ENCODE measurements at regions not wholly inside any gene's neighbourhood (a gene's known extent, or its start where the extent isn't known, plus 50 kb on each side); places are given as distances from the start of the nearest gene placed in this dataset.

- no peaks in the 10 kb centered on the region for H3K36me3 ChIP-seq (ENCODE audit: control insufficient read depth in 1 of 2, insufficient read depth in 2 of 2, low read length in 2 of 2)
- no peak overlapping the region for H2AK5ac ChIP-seq (ENCODE audit: low read length)
- no peak overlapping the region for H4K12ac ChIP-seq (ENCODE audit: low read depth, low read length)
- no peak overlapping the region for H2BK120ac ChIP-seq (ENCODE audit: insufficient read depth, low read length, poor library complexity)
- no peaks in the 10 kb centered on the region for H3K4me1 ChIP-seq (ENCODE audit: control insufficient read depth in 1 of 2, insufficient read depth in 2 of 2, low read length in 2 of 2)
- no peak overlapping the region for H3K27ac ChIP-seq (ENCODE audit: low read depth, low read length)
- no peak overlapping the region for H3K18ac ChIP-seq (ENCODE audit: low read length)
- H3K27me3 ChIP-seq (ENCODE audit: insufficient read depth, low read length): no peaks in the 10 kb centered on the region
- H3K9ac ChIP-seq (ENCODE audit: low read length): no peak overlapping the region
- H2AFZ ChIP-seq (ENCODE audit: insufficient read depth, low read length, poor library complexity): no peak overlapping the region
- no peak overlapping the region for H2BK12ac ChIP-seq (ENCODE audit: low read length)
- no peak overlapping the region for H3K4me3 ChIP-seq (ENCODE audit: low read depth, low read length)
- H3K4me2 ChIP-seq (ENCODE audit: low read length): no peak overlapping the region
- no peaks in the 10 kb centered on the region for H3K79me1 ChIP-seq (ENCODE audit: low read length)
- no peak overlapping the region for H3K4ac ChIP-seq (ENCODE audit: low read depth, low read length)
- H4K8ac ChIP-seq (ENCODE audit: low read depth, low read length): no peak overlapping the region
- H3K79me2 ChIP-seq (ENCODE audit: control insufficient read depth, insufficient read depth, low read length, poor library complexity): no peaks in the 10 kb centered on the region
- H3K14ac ChIP-seq (ENCODE audit: low read length): no peak overlapping the region
- DNase-seq: no peak
- no peak overlapping the region for H4K91ac ChIP-seq (ENCODE audit: low read depth, low read length)
- no peak overlapping the region for H3K23ac ChIP-seq (ENCODE audit: low read length)
- H2BK5ac ChIP-seq (ENCODE audit: low read depth, low read length, poor library complexity): no peak overlapping the region
- peaks cover 4% of the 10 kb centered on the region for H3K9me3 ChIP-seq (ENCODE audit: insufficient read depth, low read depth, low read length)
These were observed 1372.7 kb downstream of the GATA3 start for GRCh38 chr10:9427209-9427608.

GRCh38 chr10:9437131-9437530 lies 1382.6 kb downstream of the GATA3 start:
- no peak overlapping the region for H4K12ac ChIP-seq (ENCODE audit: low read depth, low read length)
- no peak overlapping the region for H3K4me2 ChIP-seq (ENCODE audit: low read length)
- H2BK5ac ChIP-seq (ENCODE audit: low read depth, low read length, poor library complexity): no peak overlapping the region
- no peaks in the 10 kb centered on the region for H3K4me1 ChIP-seq (ENCODE audit: control insufficient read depth in 1 of 2, insufficient read depth in 2 of 2, low read length in 2 of 2)
- no peak overlapping the region for H2BK120ac ChIP-seq (ENCODE audit: insufficient read depth, low read length, poor library complexity)
- no peak overlapping the region for H2BK12ac ChIP-seq (ENCODE audit: low read length)
- H3K14ac ChIP-seq (ENCODE audit: low read length): no peak overlapping the region
- no peaks in the 10 kb centered on the region for H3K27me3 ChIP-seq (ENCODE audit: insufficient read depth, low read length)
- no peak for DNase-seq
- no peak overlapping the region for H3K18ac ChIP-seq (ENCODE audit: low read length)
- no peaks in the 10 kb centered on the region for H3K9me3 ChIP-seq (ENCODE audit: insufficient read depth, low read depth, low read length)
- H3K23ac ChIP-seq (ENCODE audit: low read length): no peak overlapping the region
- no peak overlapping the region for H3K4me3 ChIP-seq (ENCODE audit: low read depth, low read length)
- WGBS (ENCODE audit: extremely low coverage, insufficient coverage, insufficient read length): no CpG with 5 or more reads among the region's 2 CpGs
- no peak overlapping the region for H2AFZ ChIP-seq (ENCODE audit: insufficient read depth, low read length, poor library complexity)
- no peaks in the 10 kb centered on the region for H3K79me1 ChIP-seq (ENCODE audit: low read length)
- H3K9ac ChIP-seq (ENCODE audit: low read length): no peak overlapping the region
- no peak overlapping the region for H4K8ac ChIP-seq (ENCODE audit: low read depth, low read length)
- H3K36me3 ChIP-seq (ENCODE audit: control insufficient read depth in 1 of 2, insufficient read depth in 2 of 2, low read length in 2 of 2): no peaks in the 10 kb centered on the region
- no peak overlapping the region for H3K27ac ChIP-seq (ENCODE audit: low read depth, low read length)
- no peaks in the 10 kb centered on the region for H3K79me2 ChIP-seq (ENCODE audit: control insufficient read depth, insufficient read depth, low read length, poor library complexity)
- no peak overlapping the region for H4K91ac ChIP-seq (ENCODE audit: low read depth, low read length)
- H2AK5ac ChIP-seq (ENCODE audit: low read length): no peak overlapping the region
- no peak overlapping the region for H3K4ac ChIP-seq (ENCODE audit: low read depth, low read length)

GRCh38 chr10:9443758-9444157 lies 1389.3 kb downstream of the GATA3 start:
- H3K4me1 ChIP-seq (ENCODE audit: control insufficient read depth in 1 of 2, insufficient read depth in 2 of 2, low read length in 2 of 2): no peaks in the 10 kb centered on the region
- no peaks in the 10 kb centered on the region for H3K36me3 ChIP-seq (ENCODE audit: control insufficient read depth in 1 of 2, insufficient read depth in 2 of 2, low read length in 2 of 2)
- no peak for DNase-seq
- H2AK5ac ChIP-seq (ENCODE audit: low read length): no peak overlapping the region
- no peak overlapping the region for H2AFZ ChIP-seq (ENCODE audit: insufficient read depth, low read length, poor library complexity)
- H3K23ac ChIP-seq (ENCODE audit: low read length): no peak overlapping the region
- H3K79me2 ChIP-seq (ENCODE audit: control insufficient read depth, insufficient read depth, low read length, poor library complexity): no peaks in the 10 kb centered on the region
- H3K18ac ChIP-seq (ENCODE audit: low read length): no peak overlapping the region
- H3K9me3 ChIP-seq (ENCODE audit: insufficient read depth, low read depth, low read length): no peaks in the 10 kb centered on the region
- no peak overlapping the region for H3K4ac ChIP-seq (ENCODE audit: low read depth, low read length)
- no CpG with 5 or more reads among the region's 1 CpG for WGBS (ENCODE audit: extremely low coverage, insufficient coverage, insufficient read length)
- no peak overlapping the region for H3K9ac ChIP-seq (ENCODE audit: low read length)
- no peak overlapping the region for H3K4me3 ChIP-seq (ENCODE audit: low read depth, low read length)
- no peak overlapping the region for H4K12ac ChIP-seq (ENCODE audit: low read depth, low read length)
- H3K4me2 ChIP-seq (ENCODE audit: low read length): no peak overlapping the region
- H2BK120ac ChIP-seq (ENCODE audit: insufficient read depth, low read length, poor library complexity): no peak overlapping the region
- no peak overlapping the region for H3K27ac ChIP-seq (ENCODE audit: low read depth, low read length)
- no peak overlapping the region for H2BK12ac ChIP-seq (ENCODE audit: low read length)
- H3K79me1 ChIP-seq (ENCODE audit: low read length): no peaks in the 10 kb centered on the region
- H4K91ac ChIP-seq (ENCODE audit: low read depth, low read length): no peak overlapping the region
- H3K14ac ChIP-seq (ENCODE audit: low read length): no peak overlapping the region
- no peaks in the 10 kb centered on the region for H3K27me3 ChIP-seq (ENCODE audit: insufficient read depth, low read length)
- H4K8ac ChIP-seq (ENCODE audit: low read depth, low read length): no peak overlapping the region
- no peak overlapping the region for H2BK5ac ChIP-seq (ENCODE audit: low read depth, low read length, poor library complexity)

GRCh38 chr10:9449530-9449929 lies 1395.0 kb downstream of the GATA3 start:
- no peak overlapping the region for H4K91ac ChIP-seq (ENCODE audit: low read depth, low read length)
- no peak for DNase-seq
- H2BK12ac ChIP-seq (ENCODE audit: low read length): no peak overlapping the region
- no CpG with 5 or more reads among the region's 2 CpGs for WGBS (ENCODE audit: extremely low coverage, insufficient coverage, insufficient read length)
- H3K9ac ChIP-seq (ENCODE audit: low read length): no peak overlapping the region
- no peak overlapping the region for H3K4ac ChIP-seq (ENCODE audit: low read depth, low read length)
- no peak overlapping the region for H3K27ac ChIP-seq (ENCODE audit: low read depth, low read length)
- no peak overlapping the region for H4K8ac ChIP-seq (ENCODE audit: low read depth, low read length)
- no peak overlapping the region for H2BK120ac ChIP-seq (ENCODE audit: insufficient read depth, low read length, poor library complexity)
- H3K23ac ChIP-seq (ENCODE audit: low read length): no peak overlapping the region
- no peak overlapping the region for H3K4me3 ChIP-seq (ENCODE audit: low read depth, low read length)
- H4K12ac ChIP-seq (ENCODE audit: low read depth, low read length): no peak overlapping the region
- no peaks in the 10 kb centered on the region for H3K4me1 ChIP-seq (ENCODE audit: control insufficient read depth in 1 of 2, insufficient read depth in 2 of 2, low read length in 2 of 2)
- no peaks in the 10 kb centered on the region for H3K27me3 ChIP-seq (ENCODE audit: insufficient read depth, low read length)
- H2AFZ ChIP-seq (ENCODE audit: insufficient read depth, low read length, poor library complexity): no peak overlapping the region
- no peaks in the 10 kb centered on the region for H3K79me2 ChIP-seq (ENCODE audit: control insufficient read depth, insufficient read depth, low read length, poor library complexity)
- no peaks in the 10 kb centered on the region for H3K79me1 ChIP-seq (ENCODE audit: low read length)
- no peaks in the 10 kb centered on the region for H3K36me3 ChIP-seq (ENCODE audit: control insufficient read depth in 1 of 2, insufficient read depth in 2 of 2, low read length in 2 of 2)
- no peak overlapping the region for H3K4me2 ChIP-seq (ENCODE audit: low read length)
- no peak overlapping the region for H3K14ac ChIP-seq (ENCODE audit: low read length)
- no peak overlapping the region for H3K18ac ChIP-seq (ENCODE audit: low read length)
- peaks cover 2% of the 10 kb centered on the region for H3K9me3 ChIP-seq (ENCODE audit: insufficient read depth, low read depth, low read length)
- no peak overlapping the region for H2BK5ac ChIP-seq (ENCODE audit: low read depth, low read length, poor library complexity)
- H2AK5ac ChIP-seq (ENCODE audit: low read length): no peak overlapping the region
